PC-9 (cell line): ENCODE measurements at regions not wholly inside any gene's neighbourhood (a gene's known extent, or its start where the extent isn't known, plus 50 kb on each side); places are given as distances from the start of the nearest gene placed in this dataset.

Experiments used
- BruUV-seq: library from RNA; stranded (reverse); fragments of 400-500 nt; replicated peaks from 2 replicates; lab custom pipeline; 2021; lab: Mats Ljungman, UMichigan
- CTCF ChIA-PET: fragments of 300-600 bp; sonication (Branson Sonifier 250); formaldehyde crosslinking; loops from one replicate; lab custom pipeline; 2022; ENCODE audit warnings: antibody characterized with exemption; lab: Charles Lee
- POLR2A ChIA-PET: fragments of 300-600 bp; sonication (Branson Sonifier 250); formaldehyde crosslinking; loops from one replicate; lab custom pipeline; 2022; ENCODE audit warnings: antibody characterized with exemption; ENCODE audit not compliant: unreplicated experiment; lab: Charles Lee
- DNase-seq, 2 experiments: peaks; one replicate each; pipeline versions ENCODE4 v3.0.0 to v3.0.0-alpha.2; 2015 to 2022; ENCODE audit warnings: mixed read lengths in 1 of 2
- H2AFZ ChIP-seq: fragments of 200-600 bp; sonication (generic); 2 replicates; pipeline ENCODE4 v1.8.1; 2017; ENCODE audit warnings: antibody characterized with exemption
- H3F3A ChIP-seq: fragments of 200-600 bp; sonication (generic); 2 replicates; pipeline ENCODE4 v1.8.1; 2017; ENCODE audit warnings: antibody characterized with exemption, mild to moderate bottlenecking, low read depth; ENCODE audit not compliant: insufficient read depth
- H3K27ac ChIP-seq: fragments of 200-600 bp; sonication (generic); 2 replicates; pipeline ENCODE4 v1.6.1; 2016; ENCODE audit warnings: mixed run types
- H3K27me3 ChIP-seq: fragments of 200-600 bp; sonication (generic); 2 replicates; pipeline ENCODE4 v1.6.1; 2016; ENCODE audit warnings: low read depth, mixed run types; ENCODE audit not compliant: insufficient read depth
- H3K36me3 ChIP-seq: fragments of 200-600 bp; sonication (generic); 2 replicates; pipeline ENCODE4 v1.6.1; 2016; ENCODE audit warnings: low read depth, mixed run types
- H3K4me1 ChIP-seq: fragments of 200-600 bp; sonication (generic); replicated peaks from 2 replicates; pipeline ENCODE4 v1.6.1; 2016; ENCODE audit warnings: mixed run types; ENCODE audit not compliant: insufficient read depth
- H3K4me2 ChIP-seq: fragments of 200-600 bp; sonication (generic); 2 replicates; pipeline ENCODE4 v1.6.1; 2017; ENCODE audit warnings: mixed run types
- H3K4me3 ChIP-seq: fragments of 200-600 bp; sonication (generic); 2 replicates; pipeline ENCODE4 v1.6.1; 2016; ENCODE audit warnings: mixed run types
- H3K79me2 ChIP-seq: fragments of 200-600 bp; sonication (generic); 2 replicates; pipeline ENCODE4 v1.6.1; 2017; ENCODE audit warnings: low read depth, mixed run types
- H3K9me2 ChIP-seq: fragments of 200-600 bp; sonication (generic); 2 replicates; pipeline ENCODE4 v1.8.1; 2017; ENCODE audit warnings: mild to moderate bottlenecking; ENCODE audit not compliant: insufficient read depth
- H3K9me3 ChIP-seq: fragments of 200-600 bp; sonication (generic); 2 replicates; pipeline ENCODE4 v1.8.1; 2016; ENCODE audit warnings: low read depth; ENCODE audit not compliant: insufficient read depth
- H4K20me1 ChIP-seq: fragments of 200-600 bp; sonication (generic); 2 replicates; pipeline ENCODE4 v1.8.1; 2017; ENCODE audit not compliant: insufficient read depth
- CTCF ChIP-seq: fragments of 200-600 bp; sonication (generic); conservative IDR thresholded peaks from 2 replicates; pipeline ENCODE4 v1.6.1; 2017; ENCODE audit warnings: mixed run types, antibody characterized with exemption, mild to moderate bottlenecking, moderate library complexity
- EZH2 ChIP-seq: fragments of 200-600 bp; sonication (generic); IDR thresholded peaks from 2 replicates; pipeline ENCODE4 v1.8.0; 2017; ENCODE audit warnings: antibody characterized with exemption, low read depth
- intact Hi-C: fragments of 100-400 bp; cut with micrococcal nuclease; formaldehyde crosslinking; loops from one replicate; pipeline ENCODE4 v1.10.0; 2022; ENCODE audit not compliant: unreplicated experiment

GRCh38 chr5:124908581-124909451 lies 162.4 kb upstream of the ZNF608 start:
- intact Hi-C loops = no loop called here
- H3F3A ChIP-seq = peaks cover 4% of the 10 kb centered on the region; the same call in 1 of the 2 replicates
- BruUV-seq = no TSS peak
- H3K4me2 ChIP-seq = no peak overlapping the region
- TF ChIP-seq CTCF = no peak
- TF ChIP-seq EZH2 = no peak
- POLR2A ChIA-PET = no interaction called here
- no peaks in the 10 kb centered on the region for H3K79me2 ChIP-seq
- no peaks in the 10 kb centered on the region for H4K20me1 ChIP-seq
- no peaks in the 10 kb centered on the region for H3K27me3 ChIP-seq
- H2AFZ ChIP-seq = no peak overlapping the region
- H3K4me1 ChIP-seq = peaks cover 8% of the 10 kb centered on the region
- no peak overlapping the region for H3K4me3 ChIP-seq
- H3K27ac ChIP-seq = no peak overlapping the region
- no peaks in the 10 kb centered on the region for H3K9me3 ChIP-seq
- no peaks in the 10 kb centered on the region for H3K36me3 ChIP-seq
- CTCF ChIA-PET = no interaction called here
- peak in 1 of 2 experiments; percentile 67 for DNase-seq
- H3K9me2 ChIP-seq = no peaks in the 10 kb centered on the region

- Histone ChIP-seq H3K79me2 (no peaks in the 10 kb centered on the region), H3K4me3 (no peak overlapping the region), H3K36me3 (no peaks in the 10 kb centered on the region), H3K27ac (no peak overlapping the region), H3K4me1 (peaks cover 8% of the 10 kb centered on the region), H3K9me3 (no peaks in the 10 kb centered on the region), H3F3A (peaks cover 4% of the 10 kb centered on the region; the same call in 1 of the 2 replicates), H3K27me3 (no peaks in the 10 kb centered on the region), H4K20me1 (no peaks in the 10 kb centered on the region), H3K9me2 (no peaks in the 10 kb centered on the region), H3K4me2 (no peak overlapping the region), H2AFZ (no peak overlapping the region)
- no peak for DNase-seq
- ChIA-PET CTCF (no interaction called here), POLR2A (no interaction called here)
- TF ChIP-seq EZH2 (no peak), CTCF (no peak)
- intact Hi-C loops = no loop called here
- no TSS peak for BruUV-seq
Measured at GRCh38 chr5:124909734-124910133, 163.3 kb upstream of the ZNF608 start.

- no TSS peak for BruUV-seq
- DNase-seq = no peak
- Histone ChIP-seq H3K79me2 (no peaks in the 10 kb centered on the region), H3K4me2 (no peak overlapping the region), H2AFZ (no peak overlapping the region), H3K27me3 (no peaks in the 10 kb centered on the region), H3K27ac (no peak overlapping the region), H3K4me1 (peaks cover 8% of the 10 kb centered on the region), H3F3A (peaks cover 4% of the 10 kb centered on the region; the same call in 1 of the 2 replicates), H3K4me3 (no peak overlapping the region), H4K20me1 (no peaks in the 10 kb centered on the region), H3K36me3 (no peaks in the 10 kb centered on the region), H3K9me2 (no peaks in the 10 kb centered on the region), H3K9me3 (no peaks in the 10 kb centered on the region)
- no peak for TF ChIP-seq EZH2
- TF ChIP-seq CTCF = no peak
- CTCF ChIA-PET = no interaction called here
- intact Hi-C loops = no loop called here
- POLR2A ChIA-PET = no interaction called here
Measured at GRCh38 chr5:124910354-124911016, 164.0 kb upstream of the ZNF608 start.
